ENCODE measurements at regions not wholly inside any gene's neighbourhood (a gene's known extent, or its start where the extent isn't known, plus 50 kb on each side); places are given as distances from the start of the nearest gene placed in this dataset.

- H3K9me3 ChIP-seq, result no peaks in the 10 kb centered on the region
- 67% methylated on average over 3 of the region's 7 CpGs; no CpG with 5 or more reads in 1 of the 2 donors for WGBS, 2 donors (ENCODE audit: low coverage in 1 of 2)
- no peak overlapping the region for H3K4me3 ChIP-seq
- no peak for ATAC-seq
- no peak overlapping the region for H3K27ac ChIP-seq
- no peaks in the 10 kb centered on the region for H3K27me3 ChIP-seq
- TF ChIP-seq POLR2A (IDR thresholded peaks at IDR 0.05) (no peak), CTCF (IDR thresholded peaks at IDR 0.05) (no peak), POLR2AphosphoS5 (IDR thresholded peaks at IDR 0.05) (no peak), EP300 (IDR thresholded peaks at IDR 0.05) (no peak)
- H3K4me1 ChIP-seq, result peaks cover 0 to 10% (median 0%) of the 10 kb centered on the region in 3 donors
- H3K36me3 ChIP-seq, result no peaks in the 10 kb centered on the region
Observed at GRCh38 chr5:152125661-152126205, 201.1 kb upstream of the GLRA1 start.

DNA sequence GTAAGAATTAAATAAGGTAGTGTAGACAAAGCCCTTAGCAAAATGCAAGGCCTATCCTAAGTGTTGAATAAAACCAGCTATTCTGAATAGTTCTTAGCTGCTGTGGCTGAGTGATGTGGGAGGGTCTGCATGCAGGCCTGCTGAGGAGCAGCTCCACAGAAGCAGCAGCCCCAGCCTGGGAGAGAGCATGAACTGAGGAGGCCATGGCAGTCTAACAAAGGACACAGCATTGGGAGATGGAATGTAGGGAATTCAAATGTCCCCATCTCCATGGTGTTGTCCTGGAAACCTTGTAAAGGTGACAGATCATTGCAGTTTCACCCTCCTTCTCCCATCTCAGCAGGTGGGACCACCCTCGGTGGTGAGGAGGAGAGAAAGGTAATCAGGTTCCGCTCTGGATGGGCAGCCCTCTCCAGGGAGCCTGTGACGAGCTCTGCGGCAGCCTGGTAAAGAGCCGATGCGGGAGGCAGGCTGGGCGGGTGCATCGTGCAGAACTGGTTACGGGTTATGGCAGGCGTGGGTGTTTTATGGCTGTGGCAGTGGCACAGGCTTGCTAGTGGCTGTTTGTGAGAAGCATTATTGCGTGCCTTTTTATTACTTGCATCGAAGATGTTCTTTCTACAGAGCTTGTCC, 199.9 kb upstream of the GLRA1 start:
- WGBS, 2 donors (ENCODE audit: low coverage in 1 of 2), result 91 to 100% methylated on average over 2 to 7 of the region's 12 CpGs
- TF ChIP-seq POLR2AphosphoS5 (IDR thresholded peaks at IDR 0.05) (no peak), EP300 (IDR thresholded peaks at IDR 0.05) (no peak), POLR2A (IDR thresholded peaks at IDR 0.05) (no peak), CTCF (IDR thresholded peaks at IDR 0.05) (no peak)
- Histone ChIP-seq H3K4me3 (no peak overlapping the region), H3K27ac (no peak overlapping the region), H3K27me3 (no peaks in the 10 kb centered on the region), H3K36me3 (no peaks in the 10 kb centered on the region), H3K9me3 (no peaks in the 10 kb centered on the region), H3K4me1 (peaks cover 0 to 10% (median 0%) of the 10 kb centered on the region in 3 donors)
- ATAC-seq, result no peak

DNA sequence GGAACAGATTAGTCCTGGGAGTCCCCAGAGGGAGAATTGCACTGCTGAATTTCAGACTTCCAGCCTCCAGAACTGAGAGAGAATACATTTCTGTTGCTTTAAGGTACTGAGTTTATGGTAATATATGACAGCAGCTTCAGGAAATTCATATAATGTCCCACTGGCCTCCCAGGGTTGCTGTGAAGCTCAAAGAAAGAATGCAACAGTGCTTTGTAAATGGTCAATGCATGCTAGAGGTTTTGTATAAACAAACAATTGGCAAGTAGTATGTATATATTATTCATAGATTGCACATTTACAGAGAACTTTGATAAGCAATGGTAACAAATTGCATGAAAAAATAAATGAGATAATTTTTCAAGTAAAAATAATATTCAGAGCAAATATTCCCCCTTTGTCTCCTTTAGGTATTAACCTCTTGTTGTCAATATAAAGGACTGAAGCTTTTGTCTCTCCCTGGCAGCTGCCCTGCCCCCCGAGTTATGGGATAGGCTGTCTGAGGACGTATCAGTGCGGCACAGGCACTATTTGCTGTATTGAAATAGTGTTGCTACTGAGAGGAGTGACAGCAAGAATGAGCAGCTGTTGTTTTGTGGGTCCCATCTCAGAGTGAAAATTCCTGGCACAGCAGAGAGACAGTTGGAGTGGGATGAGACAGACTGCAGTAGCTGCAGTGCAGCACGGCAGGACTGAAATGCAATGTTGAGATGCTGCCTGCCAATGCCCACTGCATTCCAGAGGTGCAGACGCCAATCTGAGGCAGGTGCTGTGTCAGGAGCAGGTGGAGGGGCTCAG, 194.2 kb upstream of the GLRA1 start:
- Histone ChIP-seq H3K27me3 (no peaks in the 10 kb centered on the region), H3K4me3 (no peak overlapping the region), H3K4me1 (peaks cover 0 to 7% (median 0%) of the 10 kb centered on the region in 3 donors), H3K36me3 (no peaks in the 10 kb centered on the region), H3K9me3 (no peaks in the 10 kb centered on the region), H3K27ac (no peak overlapping the region)
- WGBS, 2 donors (ENCODE audit: low coverage in 1 of 2), result 19 to 39% methylated on average over 5 of the region's 5 CpGs
- no peak for ATAC-seq
- TF ChIP-seq POLR2A (IDR thresholded peaks at IDR 0.05), result no peak
- TF ChIP-seq POLR2AphosphoS5 (IDR thresholded peaks at IDR 0.05), result no peak
- TF ChIP-seq EP300 (IDR thresholded peaks at IDR 0.05), result no peak
- TF ChIP-seq CTCF (IDR thresholded peaks at IDR 0.05), result no peak

DNA sequence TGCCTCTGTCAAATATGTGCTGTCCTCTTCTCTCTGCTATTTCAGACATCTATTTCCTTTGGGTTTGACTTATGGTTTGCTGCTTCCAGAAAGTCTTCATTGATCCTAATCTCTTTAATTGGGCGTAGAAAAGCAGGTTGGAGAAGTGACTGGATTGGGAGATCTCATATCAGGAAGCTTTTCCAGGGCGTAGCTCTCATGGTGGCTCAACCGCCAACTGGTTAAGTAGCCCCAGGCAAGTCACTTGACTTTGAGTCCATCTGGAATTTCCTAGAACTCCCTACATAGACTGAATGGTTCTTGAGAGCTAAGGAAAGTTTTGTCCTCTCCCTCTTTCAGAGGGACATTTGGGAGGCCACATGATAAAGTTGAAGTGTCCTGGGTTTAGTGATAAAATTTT, 192.3 kb upstream of the GLRA1 start:
- H3K27me3 ChIP-seq, result no peaks in the 10 kb centered on the region

DNA sequence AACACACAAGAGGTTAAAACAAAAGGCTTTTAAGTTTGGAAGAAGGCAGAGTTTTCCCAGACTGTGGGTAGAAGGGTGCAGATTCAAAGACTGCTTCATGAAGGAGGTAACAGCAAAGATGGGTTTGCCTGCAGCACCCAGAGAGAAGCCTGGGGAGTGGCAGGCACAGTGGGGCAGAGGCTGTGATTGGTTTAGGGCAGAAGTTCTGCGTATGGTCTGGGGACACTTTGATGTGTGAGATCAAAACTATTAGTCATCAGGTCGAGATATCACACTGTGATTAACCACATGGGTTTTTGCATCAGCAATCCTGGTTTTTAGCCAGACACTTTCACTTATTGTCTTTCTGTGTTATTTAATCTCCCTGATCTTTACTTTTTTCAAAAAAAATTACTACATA, 188.8 kb upstream of the GLRA1 start:
- H3K4me3 ChIP-seq, result no peak overlapping the region
- TF ChIP-seq CTCF (IDR thresholded peaks at IDR 0.05) (no peak), POLR2AphosphoS5 (IDR thresholded peaks at IDR 0.05) (no peak), POLR2A (IDR thresholded peaks at IDR 0.05) (no peak), EP300 (IDR thresholded peaks at IDR 0.05) (no peak)
- no peaks in the 10 kb centered on the region for H3K36me3 ChIP-seq
- H3K9me3 ChIP-seq, result no peaks in the 10 kb centered on the region
- no peaks in the 10 kb centered on the region for H3K4me1 ChIP-seq
- H3K27me3 ChIP-seq, result no peaks in the 10 kb centered on the region
- WGBS, 2 donors (ENCODE audit: low coverage in 1 of 2), result 54 to 69% methylated on average over 2 of the region's 2 CpGs
- ATAC-seq, result no peak
- H3K27ac ChIP-seq, result no peak overlapping the region

More for the DNA sequence above, 192.3 kb upstream of the GLRA1 start:
- H3K4me3 ChIP-seq, result no peak overlapping the region
- WGBS, 2 donors (ENCODE audit: low coverage in 1 of 2), result 56 to 76% methylated on average over 2 of the region's 3 CpGs
- H3K36me3 ChIP-seq, result no peaks in the 10 kb centered on the region
- TF ChIP-seq POLR2AphosphoS5 (IDR thresholded peaks at IDR 0.05) (no peak), EP300 (IDR thresholded peaks at IDR 0.05) (no peak), POLR2A (IDR thresholded peaks at IDR 0.05) (no peak)
- no peaks in the 10 kb centered on the region for H3K9me3 ChIP-seq
- H3K4me1 ChIP-seq, result no peaks in the 10 kb centered on the region
- ATAC-seq, result no peak
- H3K27ac ChIP-seq, result no peak overlapping the region

Data from gastroesophageal sphincter (tissue), 4 donors.